Breast epithelium (tissue), 3 donors: ENCODE measurements at regions not wholly inside any gene's neighbourhood (a gene's known extent, or its start where the extent isn't known, plus 50 kb on each side); places are given as distances from the start of the nearest gene placed in this dataset.

ENCODE experiments used
- CTCF ChIP-seq, 3 donors: fragments of 450-650 bp; IDR thresholded peaks; one replicate each; pipeline ENCODE4 v1.5.1; 2016 to 2017; ENCODE audit warnings: antibody characterized with exemption in 3 of 3, mild to moderate bottlenecking in 3 of 3, moderate library complexity in 3 of 3
- POLR2A ChIP-seq: fragments of 450-650 bp; IDR thresholded peaks from one replicate; pipeline ENCODE4 v1.6.1; 2016; ENCODE audit warnings: antibody characterized with exemption, mild to moderate bottlenecking, moderate library complexity

GRCh38 chr4:177968817-177969442, 526.7 kb upstream of the AGA start:
- TF ChIP-seq POLR2A (no peak), CTCF (IDR thresholded peaks at IDR 0.05) (no peak)
